ENCODE measurements at regions not wholly inside any gene's neighbourhood (a gene's known extent, or its start where the extent isn't known, plus 50 kb on each side); places are given as distances from the start of the nearest gene placed in this dataset.
"Not testable (repeated sequence)": the region's sequence is repeated elsewhere in the genome, so short reads cannot be mapped to it uniquely, and the experiment has no call there.

DNA sequence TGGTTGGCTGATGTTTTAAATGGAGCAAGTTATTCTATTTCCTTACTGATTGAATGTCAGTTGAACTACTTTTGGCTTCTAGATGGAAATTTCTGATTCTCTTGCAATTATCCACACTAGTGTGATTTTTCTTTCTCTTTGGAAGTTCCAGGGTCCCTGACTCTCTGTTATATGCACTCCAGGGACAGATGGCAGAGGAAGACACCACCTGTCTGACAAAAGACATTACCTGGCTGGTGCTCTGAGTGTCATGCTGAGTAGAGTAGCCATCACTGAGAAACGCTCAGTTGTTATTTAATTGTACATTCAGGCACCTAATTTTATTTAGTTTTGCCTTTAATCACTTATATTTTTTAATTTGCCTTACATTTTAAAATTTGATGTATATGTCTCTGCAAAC is 105.4 kb upstream of the TLL1 start:
- no peak for DNase-seq (ENCODE audit: low read depth)

DNA sequence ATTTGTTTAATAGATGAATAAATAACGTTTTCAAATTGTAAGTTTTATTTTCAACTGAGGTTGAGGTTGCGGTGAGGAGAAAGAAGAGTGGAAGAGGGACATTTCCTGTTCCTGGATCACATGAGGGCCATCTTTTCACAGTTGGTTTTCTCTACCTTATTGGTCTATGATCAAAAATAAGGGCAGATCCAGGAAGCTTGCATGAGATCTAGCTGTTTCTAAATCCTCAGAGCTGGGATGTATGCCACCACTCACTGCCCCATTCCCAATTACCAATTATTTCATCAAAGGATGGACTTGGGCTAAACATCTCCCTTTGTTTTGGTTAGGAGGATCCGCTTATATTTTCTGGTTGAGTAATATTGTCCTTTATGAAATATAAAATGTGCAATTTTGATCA is 104.8 kb upstream of the TLL1 start:
- no peak for DNase-seq (ENCODE audit: low read depth)

DNA sequence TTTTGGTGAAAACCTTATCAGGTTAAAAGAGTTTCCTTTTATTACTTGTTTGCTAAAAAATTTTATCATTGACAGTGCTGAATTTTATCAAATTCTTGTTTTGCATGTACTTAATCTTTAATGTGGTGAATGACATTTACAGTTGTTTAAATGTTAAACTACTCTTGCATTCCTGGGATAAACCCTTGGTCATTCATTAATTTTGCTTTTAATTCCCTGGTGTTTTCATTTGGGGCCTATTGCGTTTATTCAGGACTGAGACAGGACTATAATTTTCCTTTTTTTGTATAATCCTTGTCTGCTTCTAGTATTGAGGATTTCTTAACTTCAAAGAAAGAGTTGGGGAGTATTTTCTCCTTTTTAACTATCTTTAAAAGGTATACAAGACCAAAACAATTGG is 98.7 kb upstream of the TLL1 start:
- DNase-seq (ENCODE audit: low read depth) = no peak

DNA sequence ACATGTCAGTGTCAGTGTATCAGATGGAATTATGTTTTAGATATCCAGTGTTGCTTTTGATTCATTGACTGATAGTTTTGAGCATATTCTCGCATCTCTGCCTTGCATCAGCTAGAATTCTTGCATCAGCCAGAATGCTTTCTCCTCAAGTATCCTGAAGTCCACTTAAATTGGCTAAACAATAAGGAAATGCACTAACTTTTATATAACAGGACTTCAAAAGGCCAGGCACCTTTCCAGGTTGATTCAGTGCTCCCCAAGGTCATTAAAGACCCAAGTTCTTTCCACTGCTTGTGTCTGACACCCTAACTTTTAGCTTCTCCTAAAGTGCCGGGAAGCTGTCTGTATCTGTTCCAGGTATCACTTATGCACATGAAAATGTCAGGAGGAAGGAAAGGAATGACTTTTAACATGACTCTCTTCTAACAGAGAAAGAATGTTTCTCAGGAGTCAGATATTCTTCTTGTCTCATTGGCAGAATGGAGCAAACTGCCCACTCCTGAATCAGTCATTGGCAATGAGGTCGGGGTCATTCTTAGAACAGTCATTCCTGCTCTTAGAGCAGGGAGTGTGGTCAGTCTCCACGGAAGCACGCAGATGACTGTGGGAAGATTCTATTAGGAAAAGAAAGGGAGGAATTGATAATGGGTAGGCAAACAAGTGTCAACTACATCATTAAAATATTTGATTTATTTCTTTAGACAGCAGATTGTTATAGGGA is 92.9 kb upstream of the TLL1 start:
- peak; percentile 3 for DNase-seq (ENCODE audit: low read depth)

DNA sequence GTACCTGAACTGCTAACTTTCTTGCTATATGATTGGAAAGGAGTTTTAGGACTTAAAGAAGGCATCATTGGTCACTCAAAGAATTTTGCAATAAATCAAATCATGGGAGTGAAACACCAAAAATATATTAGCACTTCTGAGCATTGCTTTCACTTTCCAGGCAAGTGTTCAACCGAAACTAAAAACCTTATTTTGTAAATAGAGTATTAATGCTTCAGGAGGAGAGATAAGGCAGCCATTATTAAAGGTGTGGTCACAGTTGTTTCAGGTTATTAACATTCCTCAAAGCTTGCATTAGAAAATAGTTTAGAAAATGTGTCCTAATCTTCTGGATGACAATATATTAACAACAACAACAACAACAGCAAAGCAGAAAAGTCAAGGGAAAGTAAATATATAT is 92.3 kb upstream of the TLL1 start:
- no peak for DNase-seq (ENCODE audit: low read depth)

DNA sequence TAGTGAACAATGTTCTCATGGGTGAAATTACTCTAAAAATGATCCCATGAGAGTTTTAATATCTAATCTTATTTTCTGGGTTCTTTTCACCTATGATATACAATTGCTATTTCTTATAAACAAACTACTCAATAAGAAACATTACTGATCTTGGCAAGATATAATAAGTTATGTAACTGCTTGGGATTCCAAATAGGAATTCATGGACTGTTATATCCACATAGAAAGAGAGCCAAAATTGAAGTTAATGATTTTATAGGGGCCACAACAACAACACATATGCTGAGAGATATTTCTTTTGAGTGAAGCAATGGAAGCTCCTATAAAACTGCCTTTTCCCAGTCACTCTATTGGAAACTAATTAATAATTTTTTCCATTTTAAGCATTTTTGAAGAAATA is 90.4 kb upstream of the TLL1 start:
- no peak for DNase-seq (ENCODE audit: low read depth)

DNA sequence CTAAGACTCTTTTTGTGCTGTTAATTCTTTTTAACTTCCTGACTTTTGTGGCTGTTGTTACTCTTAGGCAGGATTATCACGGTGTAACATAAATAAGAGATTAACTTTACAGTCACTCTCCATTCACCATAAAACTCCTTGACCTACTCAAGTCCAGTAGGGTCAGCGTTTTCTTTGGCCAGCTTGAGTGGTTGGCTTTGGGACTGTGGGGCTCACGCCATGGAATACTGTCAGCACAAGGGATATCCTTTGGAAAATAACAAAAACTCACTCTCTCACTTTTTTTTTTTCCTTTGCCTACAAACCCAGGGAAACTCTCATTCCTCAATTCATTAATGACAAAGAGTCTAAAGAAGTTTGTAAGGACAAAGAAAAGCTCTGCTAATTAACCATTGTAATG is 89.4 kb upstream of the TLL1 start:
- no peak for DNase-seq (ENCODE audit: low read depth)

DNA sequence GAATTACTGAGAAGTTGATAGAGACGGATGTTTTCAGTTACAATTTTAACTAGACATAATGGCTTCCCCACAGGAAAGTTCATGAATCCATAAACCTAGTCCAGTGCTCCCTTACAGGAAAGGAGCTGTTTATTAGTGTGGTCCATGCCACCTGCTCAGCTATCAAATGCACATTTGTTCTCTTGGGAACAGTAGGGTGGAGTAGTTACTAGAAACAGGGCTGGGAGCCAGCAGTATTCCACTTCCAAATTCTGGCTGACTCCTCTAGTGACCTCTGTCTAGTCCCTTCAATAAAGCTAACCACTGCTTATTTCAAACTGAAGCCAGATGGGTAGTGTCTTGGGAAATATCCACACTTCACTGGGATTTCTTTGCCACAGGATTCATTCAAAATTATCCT is 88.4 kb upstream of the TLL1 start:
- no peak for DNase-seq (ENCODE audit: low read depth)

DNA sequence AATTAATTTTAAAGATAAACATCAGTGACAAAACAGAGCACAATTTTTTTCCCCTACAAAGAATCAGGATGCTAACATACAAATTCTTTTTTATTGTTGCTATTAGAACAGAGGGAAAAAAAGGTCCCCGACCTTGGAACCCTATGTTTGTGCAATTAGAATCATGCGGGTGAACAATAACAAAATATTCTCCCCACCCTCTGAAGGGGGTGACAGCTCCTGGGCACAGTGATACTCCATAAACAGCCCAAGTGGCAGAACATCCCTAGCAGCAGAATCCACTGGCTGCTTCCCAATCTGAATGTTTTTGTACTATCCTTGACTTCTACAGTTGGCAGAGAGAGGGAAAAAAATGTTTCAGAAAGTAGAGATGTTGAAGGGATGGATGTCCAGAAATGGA is 87.7 kb upstream of the TLL1 start:
- DNase-seq (ENCODE audit: low read depth) = no peak

DNA sequence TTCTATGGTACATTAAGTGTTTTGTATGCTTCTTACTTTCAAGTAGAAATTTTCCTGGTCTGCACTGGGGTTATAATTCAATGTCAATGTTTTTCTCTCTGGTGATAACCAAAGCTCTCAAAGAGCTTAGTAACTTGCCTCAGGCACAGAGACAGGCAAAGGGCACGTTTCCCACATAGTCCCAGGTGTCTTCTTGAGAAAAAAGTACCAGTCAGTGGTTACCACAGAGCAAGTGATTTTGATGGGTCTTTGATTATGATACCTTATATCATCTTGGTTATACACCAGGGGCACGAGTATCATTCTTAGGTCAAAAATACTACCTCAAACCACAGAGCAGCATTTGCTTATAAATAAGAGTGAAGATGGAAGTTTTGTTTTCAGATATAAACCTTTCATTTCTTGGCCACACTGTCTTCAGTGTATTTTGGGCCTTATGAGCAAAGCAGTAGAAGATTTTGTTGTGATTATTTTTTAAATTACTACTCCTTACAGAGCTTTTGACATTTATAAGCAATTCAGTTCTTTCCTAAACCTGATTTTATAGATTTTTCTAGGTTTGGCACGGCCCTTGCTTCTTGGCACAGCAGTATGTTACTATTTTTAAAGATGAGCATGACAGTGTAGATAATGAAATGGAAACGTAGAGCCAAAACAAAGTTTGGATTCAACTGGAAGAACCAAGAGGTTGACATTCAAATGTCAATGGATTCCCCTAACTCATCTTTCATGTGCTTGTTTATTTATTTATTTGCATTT is 85.3 kb upstream of the TLL1 start:
- no peak for DNase-seq (ENCODE audit: low read depth)

DNA sequence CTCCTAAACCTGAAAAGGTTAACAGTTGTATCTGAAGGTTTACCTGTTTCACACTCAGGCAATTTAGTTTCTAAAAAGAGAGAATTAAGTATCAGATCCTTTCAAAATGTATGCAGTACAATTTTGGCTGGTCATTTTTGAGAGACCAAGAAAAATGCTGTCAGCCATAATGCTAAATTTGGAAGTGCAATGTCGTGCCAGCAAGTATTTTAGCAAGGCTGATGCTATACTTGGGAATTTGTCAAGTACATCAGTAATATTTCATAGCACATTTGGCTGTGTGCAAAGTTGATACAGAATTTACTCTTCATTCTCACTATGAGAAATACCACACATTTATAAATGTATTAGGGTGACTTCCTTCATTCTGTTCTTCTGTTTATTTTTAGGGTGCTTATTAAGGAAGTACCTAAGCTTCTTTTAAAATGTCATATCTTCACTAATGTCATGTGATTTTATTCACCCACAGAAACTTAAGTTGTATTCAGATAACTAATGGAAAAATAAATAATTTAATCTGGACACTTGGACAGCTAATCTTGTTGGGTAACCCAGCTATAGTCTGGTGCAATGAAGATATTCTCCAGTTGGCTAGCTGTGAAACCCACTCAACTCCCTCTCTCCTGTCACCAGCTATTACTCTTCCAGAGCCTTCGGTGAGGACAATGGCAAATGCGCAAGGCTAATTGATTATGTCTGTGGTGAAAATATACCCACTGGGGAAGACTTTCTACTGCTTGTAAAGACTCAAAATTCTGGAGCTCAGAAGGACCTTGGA is 84.2 kb upstream of the TLL1 start:
- no peak for DNase-seq (ENCODE audit: low read depth)

DNA sequence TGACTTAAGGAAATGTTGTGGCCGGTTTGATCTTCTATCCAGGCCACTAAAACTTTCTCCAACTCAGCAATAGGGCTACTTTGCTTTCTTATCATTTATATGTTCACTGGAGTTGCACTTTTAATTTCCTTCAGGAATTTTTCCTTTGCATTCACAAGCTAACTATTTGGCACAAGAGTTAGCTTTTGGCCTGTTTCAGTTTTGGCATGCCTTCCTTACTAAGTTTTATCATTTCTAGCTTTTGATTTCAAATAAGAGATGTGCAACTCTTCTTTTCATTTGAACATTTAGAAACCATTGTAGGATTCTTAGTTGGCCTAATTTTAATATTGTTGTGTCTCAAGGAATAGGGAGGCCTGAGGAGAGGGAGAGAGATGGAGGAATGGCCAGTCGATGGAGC is 79.8 kb upstream of the TLL1 start:
- DNase-seq (ENCODE audit: low read depth) = no peak

DNA sequence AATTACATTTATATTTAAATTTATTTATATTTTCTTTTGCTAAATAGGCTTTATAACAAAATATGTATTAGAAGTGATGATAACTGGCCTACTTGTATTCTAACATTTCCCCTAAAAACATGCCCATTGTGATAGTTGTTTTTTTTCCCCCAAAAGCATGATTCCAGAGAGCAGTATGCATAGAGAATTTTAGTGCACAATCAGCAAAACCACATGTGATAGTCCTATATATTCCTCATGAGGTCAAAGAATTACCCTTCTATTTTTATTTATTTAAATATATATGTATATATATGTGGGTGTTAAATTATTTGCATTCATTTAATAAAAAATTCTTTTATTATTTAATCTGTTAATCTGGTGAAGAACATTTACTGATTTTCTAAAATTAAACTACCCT is 78.2 kb upstream of the TLL1 start:
- no peak for DNase-seq (ENCODE audit: low read depth)

DNA sequence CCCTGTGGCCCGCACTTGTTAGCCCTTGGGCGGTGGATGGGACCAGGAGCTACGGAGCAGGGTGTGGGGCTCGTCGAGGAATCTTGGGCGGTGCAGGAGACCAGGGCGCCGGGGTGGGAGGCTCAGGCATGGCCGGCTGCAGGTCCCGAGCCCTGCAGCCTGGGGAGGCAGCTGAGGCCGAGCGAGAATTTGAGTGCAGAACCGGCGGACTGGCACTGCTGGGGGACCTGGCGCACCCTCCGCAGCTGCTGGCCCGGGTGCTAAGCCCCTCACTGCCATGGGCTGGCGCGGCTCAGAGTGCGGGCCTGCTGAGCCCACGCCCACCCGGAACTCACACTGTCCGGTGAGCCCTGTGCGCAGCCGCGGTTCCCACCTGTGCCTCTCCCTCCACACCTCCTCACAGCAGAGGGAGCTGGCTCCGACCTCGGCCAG is 73.6 kb upstream of the TLL1 start:
- DNase-seq (ENCODE audit: low read depth) = no peak

DNA sequence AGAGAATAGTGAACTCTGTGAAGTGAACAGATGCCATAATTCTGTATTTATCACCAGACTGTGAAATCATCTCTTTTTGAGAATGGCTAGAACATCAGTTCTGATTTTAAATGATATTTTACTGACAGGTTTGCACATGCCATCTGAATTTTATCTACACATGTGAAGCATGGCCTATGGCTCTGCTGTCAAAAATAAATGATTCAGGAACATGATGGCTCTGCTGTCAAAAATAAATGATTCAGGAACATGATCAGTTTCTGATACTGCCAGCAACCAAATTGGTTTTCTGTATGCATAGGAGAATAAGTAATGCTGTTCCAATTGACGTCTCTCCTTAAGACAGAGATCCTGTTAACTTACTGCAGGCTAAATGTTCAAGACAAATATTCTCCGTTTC is 70.6 kb upstream of the TLL1 start:
- no peak for DNase-seq (ENCODE audit: low read depth)

DNA sequence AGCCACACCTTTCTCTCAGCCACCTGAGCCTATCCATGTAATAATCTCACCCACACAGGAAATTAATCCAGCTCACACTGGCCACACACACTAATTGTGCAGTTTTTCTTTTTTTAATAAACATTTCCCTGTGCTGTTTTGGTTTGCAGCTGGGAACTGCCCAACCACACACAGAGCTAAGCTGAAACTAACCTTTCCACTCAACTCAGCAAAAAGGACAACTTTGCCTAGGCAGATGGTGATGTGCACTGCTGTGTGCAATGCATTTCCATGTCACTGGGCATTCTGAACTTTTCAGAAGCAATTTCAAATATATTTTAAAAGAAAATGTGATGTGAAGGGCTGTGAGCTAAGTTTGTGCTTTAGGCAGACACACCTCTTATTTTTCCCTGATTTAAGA is 70.0 kb upstream of the TLL1 start:
- no peak for DNase-seq (ENCODE audit: low read depth)

DNA sequence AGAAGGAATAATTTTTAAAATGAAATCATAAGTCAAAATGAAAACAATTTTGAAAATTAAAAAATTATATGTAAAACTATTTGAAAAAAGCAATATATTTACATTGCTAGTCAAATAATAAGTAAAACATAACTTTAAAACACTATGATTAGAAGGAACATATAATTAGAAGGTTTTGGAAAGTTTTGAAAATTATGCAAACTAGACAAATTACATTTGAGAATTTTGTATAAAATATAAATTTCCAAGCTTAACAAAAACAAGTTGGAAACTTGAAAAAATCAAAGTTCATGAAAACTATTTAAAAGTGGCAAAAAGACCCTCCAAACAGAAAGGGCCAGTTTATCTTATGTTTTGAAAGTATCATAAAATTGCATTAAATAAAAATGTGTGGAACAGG is 67.6 kb upstream of the TLL1 start:
- DNase-seq (ENCODE audit: low read depth) = no peak

DNA sequence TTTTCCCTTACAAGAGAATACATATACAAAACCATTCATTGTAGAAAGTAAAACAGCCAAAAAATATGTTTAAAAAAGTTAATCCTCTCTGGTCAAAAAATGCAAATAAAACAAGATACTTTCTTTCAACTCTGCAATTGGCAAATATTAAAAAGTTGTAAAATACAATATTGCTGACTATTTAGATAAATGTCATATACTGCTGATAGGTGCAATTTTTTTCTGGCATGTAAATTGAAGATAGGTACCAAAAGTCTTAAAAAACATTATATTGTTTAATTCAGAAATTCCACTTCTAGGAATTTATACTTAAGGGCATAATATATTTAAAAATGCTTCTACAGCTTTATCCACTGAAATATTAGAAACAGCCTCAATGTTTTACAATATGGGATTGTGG is 66.4 kb upstream of the TLL1 start:
- no peak for DNase-seq (ENCODE audit: low read depth)

DNA sequence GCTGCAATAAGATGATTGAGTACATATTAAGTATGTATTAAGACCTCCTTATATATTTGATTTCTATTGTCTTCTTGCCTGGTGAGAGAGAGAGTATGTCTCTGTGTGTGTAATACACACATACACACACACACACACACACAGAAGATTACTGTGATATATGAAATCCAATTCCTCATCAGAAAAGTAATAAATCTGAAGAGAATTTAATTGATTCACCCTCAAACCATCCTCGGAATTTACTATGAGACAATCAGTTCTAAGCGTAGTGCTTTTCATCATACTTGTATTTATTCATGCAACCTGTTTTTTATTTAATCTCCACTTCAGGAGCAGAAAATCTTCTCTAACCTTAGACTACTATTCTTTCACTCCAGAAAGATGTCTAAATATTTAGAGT is 62.3 kb upstream of the TLL1 start:
- DNase-seq (ENCODE audit: low read depth) = peak; percentile 39

DNA sequence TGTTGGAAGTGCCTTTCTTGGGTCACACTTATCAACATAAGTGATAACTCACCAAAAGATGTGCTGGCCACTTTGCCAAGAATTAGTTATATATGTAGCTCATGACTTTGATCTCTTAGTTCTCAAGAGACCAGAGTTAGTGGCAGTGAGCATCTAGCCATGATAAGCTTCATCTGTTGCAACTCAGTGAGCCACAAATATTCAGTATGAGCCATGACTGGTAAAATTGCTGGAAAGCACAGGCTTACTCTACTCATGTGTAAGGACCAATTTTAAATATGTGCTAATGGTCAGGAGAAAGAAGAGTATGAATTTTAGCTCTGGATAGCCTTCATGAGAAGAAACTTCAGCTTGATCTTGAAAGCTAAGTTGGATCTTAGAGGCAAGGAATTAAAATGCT is 59.4 kb upstream of the TLL1 start:
- peak; percentile 18 for DNase-seq (ENCODE audit: low read depth)

DNA sequence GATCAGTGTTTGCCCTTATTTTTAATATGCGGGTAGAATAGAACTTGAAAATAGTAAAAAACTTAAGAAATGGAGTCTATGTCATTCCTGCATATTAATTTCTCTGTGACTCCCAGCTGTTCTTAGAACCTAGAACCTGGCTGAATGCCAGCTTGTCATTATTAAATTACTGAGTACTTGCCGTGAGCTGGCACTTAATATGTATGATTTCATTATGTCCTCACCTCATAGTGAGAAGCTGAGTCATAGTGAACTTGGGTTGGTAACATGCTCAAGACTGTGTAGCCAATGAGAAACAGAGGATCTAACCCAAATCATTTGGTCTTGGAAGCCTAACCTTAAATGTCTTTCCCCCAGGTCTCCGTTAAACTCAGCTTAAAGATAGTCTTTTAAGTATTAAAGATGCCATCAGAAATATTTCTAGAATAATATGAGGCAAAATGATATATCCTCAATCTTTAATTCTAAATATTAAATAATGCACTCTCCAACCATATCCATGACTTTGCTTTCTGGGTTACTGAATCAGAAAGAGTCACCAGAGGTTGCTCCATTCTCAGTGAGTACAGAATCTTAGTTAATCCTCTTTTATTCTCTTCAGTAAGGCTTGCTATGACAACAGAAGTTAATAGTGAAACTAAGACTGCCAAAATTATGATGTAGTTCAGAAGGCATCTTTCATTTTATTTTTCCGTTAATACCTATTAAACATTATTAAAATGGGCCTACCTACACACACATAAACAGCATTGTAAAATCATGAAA is 58.6 kb upstream of the TLL1 start:
- peak; percentile 30 for DNase-seq (ENCODE audit: low read depth)

DNA sequence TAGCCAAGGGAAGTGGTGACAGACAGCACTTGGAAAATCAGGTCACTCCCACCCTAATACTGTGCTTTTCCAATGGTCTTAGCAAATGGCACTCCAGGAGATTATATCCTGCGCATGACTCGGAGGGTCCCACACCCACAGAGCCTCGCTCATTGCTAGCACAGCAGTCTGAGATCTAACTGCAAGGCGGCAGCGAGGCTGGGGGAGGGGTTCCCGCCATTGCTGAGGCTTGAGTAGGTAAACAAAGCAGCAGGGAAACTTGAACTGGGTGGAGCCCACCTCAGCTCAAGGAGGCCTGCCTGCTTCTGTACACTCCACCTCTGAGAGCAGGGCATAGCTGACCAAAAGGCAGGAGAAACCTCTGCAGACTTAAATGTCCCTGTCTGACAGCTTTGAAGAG is 53.9 kb upstream of the TLL1 start:
- DNase-seq (ENCODE audit: low read depth) = not testable (repeated sequence)
